ENCODE measurements at regions not wholly inside any gene's neighbourhood (a gene's known extent, or its start where the extent isn't known, plus 50 kb on each side); places are given as distances from the start of the nearest gene placed in this dataset.
"Not testable (repeated sequence)": the region's sequence is repeated elsewhere in the genome, so short reads cannot be mapped to it uniquely, and the experiment has no call there.

DNA sequence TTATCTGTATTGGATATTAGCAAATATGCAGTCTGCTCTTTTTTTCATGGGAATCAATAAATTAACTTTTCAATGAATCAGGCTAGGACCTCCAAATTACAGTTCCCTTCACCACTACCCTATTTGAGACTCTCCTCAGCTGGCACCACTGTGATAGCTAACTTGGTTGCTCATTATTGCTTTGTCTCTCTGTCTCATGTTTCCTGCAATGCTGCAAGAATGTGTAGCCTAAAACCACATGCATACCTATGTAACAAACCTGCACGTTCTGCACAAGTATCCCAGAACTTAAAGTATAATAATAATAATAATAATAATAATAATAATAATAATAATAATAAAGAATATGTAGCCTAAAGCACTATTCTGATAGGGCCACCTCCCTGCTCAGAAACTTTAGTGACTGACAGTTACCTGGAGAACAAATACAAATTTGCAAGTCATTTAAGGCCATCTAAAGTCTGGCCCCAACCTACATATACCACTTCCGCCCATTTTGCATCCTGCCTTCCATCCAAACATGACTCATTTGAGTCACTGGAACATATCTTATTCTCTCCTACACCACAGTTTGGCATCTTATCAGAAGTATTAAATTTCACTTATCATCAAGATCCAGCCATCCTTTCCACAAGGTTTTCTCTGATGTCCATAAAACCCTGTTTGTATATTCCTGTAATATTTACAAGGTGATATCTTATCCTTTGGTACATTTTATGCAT lies 215.1 kb downstream of the LRRK2 start:
- H2AFZ ChIP-seq (ENCODE audit: low read depth): no peak overlapping the region
- no peaks in the 10 kb centered on the region for H3K27me3 ChIP-seq (ENCODE audit: insufficient read depth, low read depth)
- no peak overlapping the region for H3K4me2 ChIP-seq
- no peak for TF ChIP-seq CTCF (conservative IDR thresholded peaks at IDR 0.05; ENCODE audit: low read depth, low read length)
- H3K79me2 ChIP-seq (ENCODE audit: insufficient read depth, low read depth): no peaks in the 10 kb centered on the region
- H3K27ac ChIP-seq: no peak overlapping the region
- no peaks in the 10 kb centered on the region for H4K20me1 ChIP-seq (ENCODE audit: insufficient read depth)
- no peaks in the 10 kb centered on the region for H3K4me1 ChIP-seq (ENCODE audit: low read depth, poor library complexity, severe bottlenecking)
- H3K9ac ChIP-seq: no peak overlapping the region
- no peaks in the 10 kb centered on the region for H3K36me3 ChIP-seq (ENCODE audit: insufficient read depth)
- no peak overlapping the region for H3K4me3 ChIP-seq (IDR thresholded peaks at IDR 0.05; ENCODE audit: insufficient read depth, low read depth, low read length)

- no peaks in the 10 kb centered on the region for H3K27me3 ChIP-seq (ENCODE audit: insufficient read depth, low read depth)
- no peak overlapping the region for H2AFZ ChIP-seq (ENCODE audit: low read depth)
- no peak overlapping the region for H3K27ac ChIP-seq
- no peaks in the 10 kb centered on the region for H4K20me1 ChIP-seq (ENCODE audit: insufficient read depth)
- H3K4me3 ChIP-seq (IDR thresholded peaks at IDR 0.05; ENCODE audit: insufficient read depth, low read depth, low read length): no peak overlapping the region
- H3K4me2 ChIP-seq: no peak overlapping the region
- no peaks in the 10 kb centered on the region for H3K36me3 ChIP-seq (ENCODE audit: insufficient read depth)
- H3K9ac ChIP-seq: no peak overlapping the region
- no peaks in the 10 kb centered on the region for H3K4me1 ChIP-seq (ENCODE audit: low read depth, poor library complexity, severe bottlenecking)
- TF ChIP-seq CTCF (conservative IDR thresholded peaks at IDR 0.05; ENCODE audit: low read depth, low read length): no peak
- no peaks in the 10 kb centered on the region for H3K79me2 ChIP-seq (ENCODE audit: insufficient read depth, low read depth)
These were observed 219.4 kb downstream of the LRRK2 start for GRCh38 chr12:40444174-40444573.

DNA sequence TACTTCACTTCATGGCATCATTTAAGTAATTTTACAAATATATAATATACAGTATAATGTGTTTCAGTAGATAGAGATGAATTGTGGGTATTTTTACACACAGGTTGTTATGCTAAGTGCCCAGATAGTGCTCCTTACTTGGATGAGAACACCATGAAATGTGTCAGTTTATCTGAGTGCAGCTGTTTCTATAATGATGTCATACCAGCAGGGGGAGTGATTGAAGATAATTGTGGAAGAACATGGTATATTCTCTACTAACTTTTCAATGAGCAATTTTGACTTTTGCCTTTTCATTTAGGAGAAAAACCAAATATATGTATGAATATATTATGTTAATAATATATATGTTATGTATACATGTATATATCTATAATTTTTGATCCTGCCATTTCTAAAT lies 221.6 kb downstream of the LRRK2 start:
- Histone ChIP-seq H2AFZ (ENCODE audit: low read depth) (no peak overlapping the region), H3K4me1 (ENCODE audit: low read depth, poor library complexity, severe bottlenecking) (no peaks in the 10 kb centered on the region), H3K4me3 (IDR thresholded peaks at IDR 0.05; ENCODE audit: insufficient read depth, low read depth, low read length) (no peak overlapping the region), H3K27me3 (ENCODE audit: insufficient read depth, low read depth) (no peaks in the 10 kb centered on the region), H3K4me2 (no peak overlapping the region), H4K20me1 (ENCODE audit: insufficient read depth) (no peaks in the 10 kb centered on the region), H3K9ac (no peak overlapping the region), H3K36me3 (ENCODE audit: insufficient read depth) (no peaks in the 10 kb centered on the region), H3K79me2 (ENCODE audit: insufficient read depth, low read depth) (no peaks in the 10 kb centered on the region), H3K27ac (no peak overlapping the region)
- peak; percentile 49; the same call in 1 of the 2 replicates for TF ChIP-seq CTCF (conservative IDR thresholded peaks at IDR 0.05; ENCODE audit: low read depth, low read length)

- not testable (repeated sequence) for H2AFZ ChIP-seq (ENCODE audit: low read depth); H3K4me1 ChIP-seq (ENCODE audit: low read depth, poor library complexity, severe bottlenecking); H3K27me3 ChIP-seq (ENCODE audit: insufficient read depth, low read depth); H3K4me3 ChIP-seq (IDR thresholded peaks at IDR 0.05; ENCODE audit: insufficient read depth, low read depth, low read length); H3K4me2 ChIP-seq; H3K36me3 ChIP-seq (ENCODE audit: insufficient read depth); H3K79me2 ChIP-seq (ENCODE audit: insufficient read depth, low read depth); H3K27ac ChIP-seq; H4K20me1 ChIP-seq (ENCODE audit: insufficient read depth); H3K9ac ChIP-seq
These were observed 223.7 kb downstream of the LRRK2 start for GRCh38 chr12:40448523-40448922.

GRCh38 chr12:40451661-40452060 lies 226.9 kb downstream of the LRRK2 start:
- Histone ChIP-seq H2AFZ (ENCODE audit: low read depth) (no peak overlapping the region), H3K9ac (no peak overlapping the region), H3K27me3 (ENCODE audit: insufficient read depth, low read depth) (no peaks in the 10 kb centered on the region), H3K4me2 (no peak overlapping the region), H3K36me3 (ENCODE audit: insufficient read depth) (no peaks in the 10 kb centered on the region), H4K20me1 (ENCODE audit: insufficient read depth) (no peaks in the 10 kb centered on the region), H3K79me2 (ENCODE audit: insufficient read depth, low read depth) (no peaks in the 10 kb centered on the region), H3K4me1 (ENCODE audit: low read depth, poor library complexity, severe bottlenecking) (no peaks in the 10 kb centered on the region), H3K27ac (no peak overlapping the region), H3K4me3 (IDR thresholded peaks at IDR 0.05; ENCODE audit: insufficient read depth, low read depth, low read length) (no peak overlapping the region)
- TF ChIP-seq CTCF (conservative IDR thresholded peaks at IDR 0.05; ENCODE audit: low read depth, low read length): no peak
